Stimulated activated CD4-positive, alpha-beta T cell treated with anti-CD3 and anti-CD28 coated beads, Interleukin-15, amount 100 ng/mL, for 48 hours (primary cell): ENCODE measurements at regions not wholly inside any gene's neighbourhood (a gene's known extent, or its start where the extent isn't known, plus 50 kb on each side); places are given as distances from the start of the nearest gene placed in this dataset.
"Not testable (repeated sequence)": the region's sequence is repeated elsewhere in the genome, so short reads cannot be mapped to it uniquely, and the experiment has no call there.

ENCODE experiments used
- DNase-seq, 2 donors: peaks; one replicate each; pipeline ENCODE4 v3.0.0-alpha.2; 2020; ENCODE audit warnings: low read depth in 2 of 2

- no peak for DNase-seq
Observed at GRCh38 chr9:105975886-105976645, 281.7 kb downstream of the TMEM38B start.

DNA sequence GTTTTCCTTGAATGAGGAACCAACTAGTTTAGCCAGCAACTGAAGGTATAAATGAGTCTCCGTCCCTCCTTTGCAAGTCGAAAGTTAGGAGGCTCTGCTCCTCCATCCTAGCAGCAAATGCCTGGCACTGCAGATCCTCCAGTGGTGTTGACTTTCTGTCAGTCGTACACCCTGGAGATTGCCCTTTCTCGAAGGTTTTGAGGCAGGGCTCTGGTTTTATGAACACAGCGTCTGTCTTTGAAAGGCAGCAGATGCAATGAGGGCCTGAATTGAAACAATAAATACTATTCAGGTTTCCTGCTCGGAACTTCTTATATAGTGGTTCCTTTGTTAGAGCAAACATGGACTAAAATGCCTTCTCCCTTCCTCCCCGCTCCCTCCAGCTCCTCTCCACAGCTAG is 284.0 kb downstream of the TMEM38B start:
- no peak for DNase-seq

DNA sequence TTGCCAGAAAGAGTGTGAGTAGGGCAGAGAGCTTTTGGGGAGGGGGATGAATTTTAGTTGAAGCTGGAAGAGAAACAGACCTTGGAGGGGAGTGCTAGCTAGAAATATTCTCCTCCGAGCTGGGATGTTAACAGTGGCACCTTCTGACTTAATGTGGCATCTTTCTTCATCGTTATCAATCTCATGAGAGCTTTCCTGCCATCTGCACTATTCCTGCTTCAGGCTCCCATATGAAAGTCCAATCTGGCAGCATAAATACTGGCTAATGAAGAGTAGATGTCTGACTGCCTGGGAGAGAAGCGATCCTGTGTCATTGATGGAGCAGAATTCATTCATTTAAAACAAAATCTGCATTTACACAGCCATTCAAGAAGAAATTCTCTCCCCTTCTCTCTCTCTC is 284.5 kb downstream of the TMEM38B start:
- no peak for DNase-seq

- DNase-seq, result no peak
Observed at GRCh38 chr9:105979290-105979689, 284.9 kb downstream of the TMEM38B start.

GRCh38 chr9:105984714-105985113 is 290.4 kb downstream of the TMEM38B start:
- no peak for DNase-seq

GRCh38 chr9:105993116-105993854 is 298.9 kb downstream of the TMEM38B start:
- no peak for DNase-seq

- no peak for DNase-seq
Observed at GRCh38 chr9:105993921-105994715, 299.8 kb downstream of the TMEM38B start.

DNA sequence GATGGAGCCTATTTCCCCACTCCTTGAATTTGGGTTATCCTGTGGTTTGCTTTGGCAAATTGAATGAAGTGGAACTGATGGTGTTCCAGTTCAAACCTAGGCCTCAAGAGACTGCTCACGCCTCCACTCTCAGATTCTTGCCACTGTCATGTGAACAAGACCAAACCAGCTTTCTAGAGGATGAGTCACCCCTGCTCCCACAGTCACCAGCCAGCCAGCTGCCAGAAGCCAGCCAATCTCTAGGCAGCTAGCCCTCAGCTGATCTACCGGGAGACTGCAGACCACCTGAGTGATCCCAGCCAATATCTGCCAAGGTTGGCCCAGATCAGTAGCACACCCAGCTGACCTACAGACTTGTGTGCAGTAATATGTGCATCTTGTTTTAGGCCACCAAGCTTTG is 300.6 kb downstream of the TMEM38B start:
- DNase-seq, result no peak

DNA sequence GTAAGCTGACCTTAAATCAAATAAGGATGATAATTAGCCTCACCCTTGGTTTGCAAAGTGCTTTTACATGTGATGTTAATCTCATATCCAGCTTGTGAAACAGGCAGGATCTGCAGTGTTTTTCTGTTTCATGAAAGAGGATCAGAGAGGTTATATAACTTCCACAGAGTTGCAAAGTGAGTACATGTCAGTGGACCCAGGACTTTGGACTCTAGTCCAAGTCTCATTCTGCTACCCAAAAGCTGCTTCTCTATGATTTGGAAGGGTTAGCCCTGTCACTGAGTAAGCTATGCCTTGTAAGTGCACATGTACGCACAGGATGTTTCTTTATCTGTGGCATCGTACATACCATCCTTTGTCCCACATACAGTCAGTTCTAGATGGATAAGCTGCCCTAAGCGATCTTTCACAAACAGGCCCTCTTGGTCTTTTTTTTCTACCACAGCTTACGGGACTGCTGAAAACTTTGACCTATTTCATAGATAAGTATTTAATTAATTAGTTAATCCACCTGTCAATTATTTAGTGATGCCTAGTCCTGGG is 322.9 kb downstream of the TMEM38B start:
- DNase-seq, result no peak

- no peak for DNase-seq
Observed at GRCh38 chr9:106019039-106019680, 324.8 kb downstream of the TMEM38B start.

GRCh38 chr9:106019702-106020101 is 325.4 kb downstream of the TMEM38B start:
- no peak for DNase-seq

DNA sequence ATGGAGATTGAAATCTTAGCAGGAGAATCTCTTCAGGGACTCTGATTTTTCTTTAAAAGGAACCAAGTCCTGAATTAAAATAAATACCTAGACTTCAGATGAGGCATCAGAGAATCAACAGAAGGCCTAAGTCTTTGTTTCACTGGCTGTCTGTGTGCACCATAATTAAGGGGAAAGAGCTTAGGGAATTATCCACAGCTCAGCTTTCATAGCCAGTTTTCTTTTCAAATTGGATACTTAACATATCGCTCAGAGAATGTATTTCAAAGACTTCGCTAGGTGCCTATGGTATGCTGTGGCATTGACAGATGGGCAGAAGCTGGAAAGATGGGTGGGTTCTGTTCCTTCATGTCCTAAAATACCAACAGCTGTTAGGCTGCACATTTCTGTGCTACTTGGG is 325.8 kb downstream of the TMEM38B start:
- DNase-seq, result no peak

DNA sequence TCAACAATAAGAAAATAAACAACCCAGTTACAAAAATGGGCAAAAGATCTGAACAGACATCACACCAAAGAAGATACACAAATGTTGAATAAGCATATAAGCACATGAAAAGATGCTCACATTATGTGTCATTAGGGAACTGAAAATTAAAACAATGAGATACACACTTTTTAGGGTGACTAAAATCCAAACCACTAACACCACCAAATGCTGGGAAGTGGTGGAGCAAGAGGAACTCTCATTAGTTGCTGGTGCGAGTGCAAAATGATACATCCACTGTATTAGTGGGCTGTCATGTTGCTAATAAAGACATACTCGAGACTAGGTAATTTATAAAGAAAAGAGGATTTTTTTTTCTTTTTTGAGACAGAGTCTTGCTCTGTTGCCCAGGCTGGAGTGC is 329.1 kb downstream of the TMEM38B start:
- no peak for DNase-seq

DNA sequence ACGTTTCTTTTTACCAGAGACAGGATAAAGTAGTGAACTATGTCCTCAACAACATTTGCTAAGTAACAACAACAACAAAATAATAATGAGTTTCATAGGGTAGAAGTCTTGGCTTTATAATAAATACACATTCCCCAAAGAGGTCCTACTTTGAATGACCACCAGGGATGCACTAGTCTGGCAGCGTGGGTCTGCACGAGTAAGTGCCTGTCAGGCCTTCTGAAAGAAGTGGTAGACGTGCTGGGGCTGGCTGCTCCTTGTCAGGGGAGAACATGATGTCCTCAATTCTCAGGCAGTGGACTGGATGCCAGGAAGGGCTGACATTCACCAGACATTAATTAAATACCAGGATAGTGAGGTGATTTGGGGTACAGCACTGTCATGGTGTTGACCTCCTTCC is 331.1 kb downstream of the TMEM38B start:
- no peak for DNase-seq

- DNase-seq, result not testable (repeated sequence)
Observed at GRCh38 chr9:106030146-106030545, 335.8 kb downstream of the TMEM38B start.

GRCh38 chr9:106032978-106033377 is 338.6 kb downstream of the TMEM38B start:
- no peak for DNase-seq

DNA sequence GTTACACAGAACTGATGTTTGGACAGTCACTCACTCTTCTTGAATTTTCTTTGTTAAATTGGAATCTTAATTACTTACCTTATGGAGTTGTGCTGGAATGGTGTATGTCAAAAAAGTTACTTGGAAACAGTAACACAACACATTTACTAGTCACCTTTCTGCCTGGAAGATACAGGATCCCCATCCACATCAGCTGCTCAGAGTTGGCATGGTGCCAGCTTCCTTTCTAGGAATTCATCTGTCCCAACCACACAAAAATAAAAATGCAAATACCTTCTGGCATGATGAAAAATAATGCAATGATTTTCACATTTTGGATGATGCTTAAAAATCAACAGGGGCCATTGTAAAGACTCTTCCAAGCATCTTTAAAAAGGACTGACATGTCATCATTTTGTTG is 341.5 kb downstream of the TMEM38B start:
- no peak for DNase-seq

- no peak for DNase-seq
Observed at GRCh38 chr9:106038266-106039001, 344.1 kb downstream of the TMEM38B start.

- DNase-seq, result no peak
Observed at GRCh38 chr9:106039151-106039935, 345.0 kb downstream of the TMEM38B start.

DNA sequence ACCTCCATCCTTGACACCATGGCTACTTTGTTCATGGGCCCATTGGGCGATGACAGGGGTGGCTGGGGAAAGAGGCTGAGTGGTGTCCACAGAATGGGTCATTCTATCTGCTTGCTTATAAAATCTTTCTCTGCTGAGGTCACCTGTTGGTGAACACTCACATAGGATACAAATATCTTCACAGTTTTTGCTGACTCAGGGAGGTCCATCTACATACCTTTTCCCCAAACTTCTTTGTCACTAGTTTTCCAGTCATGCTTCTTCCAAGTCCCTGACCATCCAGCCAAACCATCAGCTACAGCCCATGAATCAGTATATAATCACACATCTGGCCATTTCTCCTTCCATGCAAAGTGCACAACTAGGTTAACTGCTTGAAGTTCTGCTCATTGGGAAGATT is 347.6 kb downstream of the TMEM38B start:
- DNase-seq, result not testable (repeated sequence)
